Endothelial cell of umbilical vein (primary cell): ENCODE measurements at regions not wholly inside any gene's neighbourhood (a gene's known extent, or its start where the extent isn't known, plus 50 kb on each side); places are given as distances from the start of the nearest gene placed in this dataset.

Source experiments
- BruUV-seq: library from RNA; stranded (reverse); fragments of 400-500 nt; replicated peaks from 2 replicates; lab custom pipeline; 2021; lab: Mats Ljungman, UMichigan
- CTCF ChIA-PET: fragments of 300-600, 350-600 bp; sonication (Branson Sonifier 250); formaldehyde crosslinking; loops from one replicate; lab custom pipeline; 2021; ENCODE audit warnings: antibody characterized with exemption, inconsistent platforms; lab: Charles Lee
- POLR2A ChIA-PET: fragments of 300-600, 350-600 bp; sonication (Branson Sonifier 250); formaldehyde crosslinking; loops from one replicate; lab custom pipeline; 2021; ENCODE audit warnings: antibody characterized with exemption, inconsistent platforms; lab: Charles Lee
- DNase-seq: peaks from one replicate; pipeline ENCODE4 v3.0.0-alpha.2; 2011; ENCODE audit warnings: low read depth, low spot score
- FAIRE-seq: peaks from 2 replicates; lab custom pipeline; 2011; peaks lifted over from hg19 to GRCh38; lab: Jason Lieb, UNC
- H2AFZ ChIP-seq: 2 replicates; pipeline ENCODE4 v1.6.0; 2012; ENCODE audit warnings: low read depth, low read length, control low read depth, inconsistent platforms
- H3K27ac ChIP-seq: 2 replicates; pipeline ENCODE4 v1.5.1; 2011; ENCODE audit warnings: low read depth, mild to moderate bottlenecking, control low read depth, low read length, moderate library complexity; ENCODE audit not compliant: insufficient read depth
- H3K27me3 ChIP-seq, 2 experiments: 2 replicates each; pipeline versions ENCODE4 v1.6.0 to v1.6.1; 2011; ENCODE audit warnings: low read length in 2 of 2, mixed read lengths in 1 of 2; ENCODE audit not compliant: control insufficient read depth in 2 of 2, insufficient read depth in 2 of 2
- H3K36me3 ChIP-seq, 2 experiments: 2 replicates in 1 of 2; 3 replicates in 1 of 2; pipeline ENCODE4 v1.5.1; 2011; ENCODE audit warnings: low read length in 2 of 2, mild to moderate bottlenecking in 1 of 2, moderate library complexity in 1 of 2; ENCODE audit not compliant: control insufficient read depth in 2 of 2, insufficient read depth in 2 of 2; ENCODE audit errors: extremely low read depth in 1 of 2
- H3K4me1 ChIP-seq: 3 replicates; pipeline ENCODE4 v1.5.1; 2011; ENCODE audit warnings: mild to moderate bottlenecking, low read length; ENCODE audit not compliant: control insufficient read depth, insufficient read depth; ENCODE audit errors: extremely low read depth
- H3K4me2 ChIP-seq: 2 replicates; pipeline ENCODE4 v1.6.1; 2011; ENCODE audit warnings: low read length, control low read depth, mixed read lengths; ENCODE audit not compliant: insufficient read depth
- H3K4me3 ChIP-seq, 3 experiments: fragments of 200-600 bp in 1 of 3; sonication (generic), shearing (Covaris generic) in 1 of 3; replicated peaks in 1 of 3; 2 replicates each; pipeline ENCODE4 v1.5.1; 2011 to 2016; ENCODE audit warnings: control low read depth in 3 of 3, low read length in 3 of 3, mild to moderate bottlenecking in 2 of 3, inconsistent platforms in 1 of 3, low read depth in 1 of 3, moderate library complexity in 1 of 3; ENCODE audit not compliant: insufficient read depth in 1 of 3
- H3K79me2 ChIP-seq: 2 replicates; pipeline ENCODE4 v1.6.0; 2012; ENCODE audit warnings: low read length, inconsistent platforms; ENCODE audit not compliant: control insufficient read depth, insufficient read depth
- H3K9ac ChIP-seq: replicated peaks from 2 replicates; pipeline ENCODE3; 2011; ENCODE audit warnings: low read length, control low read depth; ENCODE audit not compliant: insufficient read depth; ENCODE audit errors: extremely low read depth
- H3K9me1 ChIP-seq: replicated peaks from 3 replicates; pipeline ENCODE4 v1.6.0; 2011; ENCODE audit warnings: mild to moderate bottlenecking, low read length; ENCODE audit not compliant: control insufficient read depth, insufficient read depth; ENCODE audit errors: extremely low read depth
- H3K9me3 ChIP-seq: replicated peaks from 2 replicates; pipeline ENCODE4 v1.5.1; 2012; ENCODE audit warnings: low read length, inconsistent platforms; ENCODE audit not compliant: control insufficient read depth, insufficient read depth
- H4K20me1 ChIP-seq: replicated peaks from 2 replicates; pipeline ENCODE3; 2011; ENCODE audit warnings: mild to moderate bottlenecking, low read length; ENCODE audit not compliant: control insufficient read depth, insufficient read depth; ENCODE audit errors: extremely low read depth
- CTCF ChIP-seq, 2 donors: IDR thresholded peaks; 1 replicate in 1 of 2; 2 replicates in 1 of 2; pipeline ENCODE4 v1.5.1; 2011; ENCODE audit warnings: low read length in 2 of 2, mild to moderate bottlenecking in 2 of 2, moderate library complexity in 2 of 2, control low read depth in 1 of 2, inconsistent platforms in 1 of 2, low read depth in 1 of 2; ENCODE audit not compliant: insufficient read depth in 1 of 2; ENCODE audit errors: extremely low read depth in 1 of 2
- EZH2 ChIP-seq: IDR thresholded peaks from 2 replicates; pipeline ENCODE4 v1.6.1; 2012; ENCODE audit warnings: borderline replicate concordance, low read depth, mild to moderate bottlenecking, moderate library complexity, low read length, inconsistent platforms; ENCODE audit not compliant: severe bottlenecking
- FOS ChIP-seq: IDR thresholded peaks from 2 replicates; pipeline ENCODE4 v1.6.1; 2011; ENCODE audit warnings: mild to moderate bottlenecking, low read length, moderate library complexity, borderline replicate concordance; ENCODE audit not compliant: insufficient read depth
- GATA2 ChIP-seq: IDR thresholded peaks from 2 replicates; pipeline ENCODE4 v1.7.0; 2011; ENCODE audit warnings: low read depth, mild to moderate bottlenecking, moderate library complexity, mixed read lengths, low read length; ENCODE audit not compliant: insufficient read length, insufficient read depth
- JUN ChIP-seq: IDR thresholded peaks from 2 replicates; pipeline ENCODE4 v1.6.1; 2011; ENCODE audit warnings: borderline replicate concordance, low read depth; ENCODE audit not compliant: insufficient read length, insufficient read depth
- MAX ChIP-seq: IDR thresholded peaks from 2 replicates; pipeline ENCODE4 v1.6.1; 2011; ENCODE audit not compliant: insufficient read depth, insufficient read length
- POLR2A ChIP-seq: IDR thresholded peaks from 2 replicates; pipeline ENCODE4 v1.6.1; 2012; ENCODE audit warnings: low read depth, mild to moderate bottlenecking, control low read depth, low read length
- POLR2AphosphoS5 ChIP-seq: IDR thresholded peaks from 2 replicates; pipeline ENCODE4 v1.6.1; 2012; ENCODE audit warnings: low read depth, mild to moderate bottlenecking, control low read depth, low read length, moderate library complexity; ENCODE audit not compliant: insufficient read depth
- dilution Hi-C: fragments of 300-500 bp; cut with MboI; formaldehyde crosslinking; loops from one replicate; pipeline ENCODE4 v1.15.0; 2019; ENCODE audit warnings: low sequenced_read_pairs; ENCODE audit not compliant: extremely low pct_ligation_motif_present
- intact Hi-C: fragments of 100-400 bp; cut with micrococcal nuclease; formaldehyde crosslinking; loops from one replicate; pipeline ENCODE4 v1.10.0; 2022

GRCh38 chr6:76574746-76575145 is 502.3 kb upstream of the IMPG1 start:
- FAIRE-seq (no peak), DNase-seq (no peak)
- Histone ChIP-seq H3K27me3 (no peaks in the 10 kb centered on the region), H3K4me1 (no peaks in the 10 kb centered on the region), H3K36me3 (no peaks in the 10 kb centered on the region), H3K9me3 (no peaks in the 10 kb centered on the region), H3K9ac (no peak overlapping the region), H3K4me2 (no peak overlapping the region), H3K27ac (no peak overlapping the region), H4K20me1 (no peaks in the 10 kb centered on the region), H3K79me2 (no peaks in the 10 kb centered on the region), H3K9me1 (no peaks in the 10 kb centered on the region), H2AFZ (no peak overlapping the region), H3K4me3 (no peak overlapping the region)
- dilution Hi-C loops (no loop called here), intact Hi-C loops (no loop called here)
- ChIA-PET POLR2A (no interaction called here), CTCF (interaction anchor here (1.4 to 1.9 kb wide), 2 partner anchors 10 to 13 kb away, joined by 4 to 10 read pairs; no protein-coding TSS in a partner anchor)
- no TSS peak for BruUV-seq
- TF ChIP-seq CTCF (IDR thresholded peaks at IDR 0.05; ENCODE audit: extremely low read depth in 1 of 2, insufficient read depth in 1 of 2, low read depth in 1 of 2, low read length in 2 of 2), result no peak
- no peak for TF ChIP-seq POLR2A
- no peak for TF ChIP-seq EZH2
- TF ChIP-seq JUN, result no peak
- TF ChIP-seq FOS, result no peak

GRCh38 chr6:76565932-76566331 is 493.5 kb upstream of the IMPG1 start:
- ChIA-PET POLR2A (no interaction called here), CTCF (interaction anchor here (1.8 kb wide), 1 partner anchor 19 kb away, joined by 7 read pairs; no protein-coding TSS in a partner anchor)
- Histone ChIP-seq H3K9ac (no peak overlapping the region), H4K20me1 (no peaks in the 10 kb centered on the region), H2AFZ (no peak overlapping the region), H3K79me2 (no peaks in the 10 kb centered on the region), H3K9me1 (no peaks in the 10 kb centered on the region), H3K9me3 (no peaks in the 10 kb centered on the region), H3K4me3 (no peak overlapping the region), H3K36me3 (no peaks in the 10 kb centered on the region), H3K4me1 (no peaks in the 10 kb centered on the region), H3K27me3 (no peaks in the 10 kb centered on the region), H3K27ac (no peak overlapping the region), H3K4me2 (no peak overlapping the region)
- DNase-seq (no peak), FAIRE-seq (no peak)
- dilution Hi-C loops (no loop called here), intact Hi-C loops (no loop called here)
- no TSS peak for BruUV-seq
- TF ChIP-seq FOS (no peak), MAX (no peak), POLR2AphosphoS5 (no peak), CTCF (IDR thresholded peaks at IDR 0.05; ENCODE audit: extremely low read depth in 1 of 2, insufficient read depth in 1 of 2, low read depth in 1 of 2, low read length in 2 of 2) (no peak), GATA2 (no peak), JUN (no peak), POLR2A (no peak)
